GM20000 (cell line): ENCODE measurements at regions not wholly inside any gene's neighbourhood (a gene's known extent, or its start where the extent isn't known, plus 50 kb on each side); places are given as distances from the start of the nearest gene placed in this dataset.
"Not testable (repeated sequence)": the region's sequence is repeated elsewhere in the genome, so short reads cannot be mapped to it uniquely, and the experiment has no call there.

Experiments
- DNase-seq: peaks from one replicate; pipeline ENCODE4 v3.0.0; 2012; ENCODE audit warnings: low spot score
- TF ChIP-seq, protein P1 (sequence below): IDR thresholded peaks from 2 replicates; pipeline ENCODE4 v1.5.1; 2012; ENCODE audit warnings: mild to moderate bottlenecking, control low read depth; ENCODE audit errors: extremely low read depth, missing control alignments

DNA sequence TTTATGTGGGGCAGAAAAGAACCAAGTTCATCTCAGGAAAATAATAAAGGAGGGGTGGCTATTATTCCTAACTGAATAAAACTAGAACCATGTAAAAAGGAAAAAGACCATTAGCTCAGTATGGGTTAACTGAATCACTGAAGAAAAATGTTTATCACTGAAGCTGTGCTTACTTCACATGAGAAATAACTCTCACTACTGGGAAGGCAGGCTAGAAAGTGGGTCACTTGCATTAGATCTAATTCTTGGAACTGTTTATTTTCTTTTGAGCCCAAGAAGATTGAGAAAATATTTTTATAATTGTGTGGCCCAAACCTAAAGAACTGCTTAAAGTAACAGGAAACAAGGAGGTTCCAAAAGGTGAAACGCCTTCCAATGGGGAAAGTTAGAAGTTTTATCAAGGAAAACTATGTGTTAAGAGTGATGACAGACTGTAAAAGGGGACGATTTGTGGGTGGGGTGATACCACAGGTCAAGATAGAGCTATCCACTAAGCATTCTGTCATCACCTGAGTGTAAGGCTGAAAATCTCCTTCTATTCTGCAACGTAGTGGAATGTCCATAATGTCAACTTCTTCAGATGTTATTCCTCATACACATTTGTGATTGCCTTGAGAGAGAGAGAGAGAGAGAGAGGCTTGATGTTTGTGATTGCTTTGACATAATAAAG lies 1083.5 kb downstream of the PCDH7 start:
- TF ChIP-seq, protein P1, sequence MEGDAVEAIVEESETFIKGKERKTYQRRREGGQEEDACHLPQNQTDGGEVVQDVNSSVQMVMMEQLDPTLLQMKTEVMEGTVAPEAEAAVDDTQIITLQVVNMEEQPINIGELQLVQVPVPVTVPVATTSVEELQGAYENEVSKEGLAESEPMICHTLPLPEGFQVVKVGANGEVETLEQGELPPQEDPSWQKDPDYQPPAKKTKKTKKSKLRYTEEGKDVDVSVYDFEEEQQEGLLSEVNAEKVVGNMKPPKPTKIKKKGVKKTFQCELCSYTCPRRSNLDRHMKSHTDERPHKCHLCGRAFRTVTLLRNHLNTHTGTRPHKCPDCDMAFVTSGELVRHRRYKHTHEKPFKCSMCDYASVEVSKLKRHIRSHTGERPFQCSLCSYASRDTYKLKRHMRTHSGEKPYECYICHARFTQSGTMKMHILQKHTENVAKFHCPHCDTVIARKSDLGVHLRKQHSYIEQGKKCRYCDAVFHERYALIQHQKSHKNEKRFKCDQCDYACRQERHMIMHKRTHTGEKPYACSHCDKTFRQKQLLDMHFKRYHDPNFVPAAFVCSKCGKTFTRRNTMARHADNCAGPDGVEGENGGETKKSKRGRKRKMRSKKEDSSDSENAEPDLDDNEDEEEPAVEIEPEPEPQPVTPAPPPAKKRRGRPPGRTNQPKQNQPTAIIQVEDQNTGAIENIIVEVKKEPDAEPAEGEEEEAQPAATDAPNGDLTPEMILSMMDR: no peak
- DNase-seq: no peak

DNA sequence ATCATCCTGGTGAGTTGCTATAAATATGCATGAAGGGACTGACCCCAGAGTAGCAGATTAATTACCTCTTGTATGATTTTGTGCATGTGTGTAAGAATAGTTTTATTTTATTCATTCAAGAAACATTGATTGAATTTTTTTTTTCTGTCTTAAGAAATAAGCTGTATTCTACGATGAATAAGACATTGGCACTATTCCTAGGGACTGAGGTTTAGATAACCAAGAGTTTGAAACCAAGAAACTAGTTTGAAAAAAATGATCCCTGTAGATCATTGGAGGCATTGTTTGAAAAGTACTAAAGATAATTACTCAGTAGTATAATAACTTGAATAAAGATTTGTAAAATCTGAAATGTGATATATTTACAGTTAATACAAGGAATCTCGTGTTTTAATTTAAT lies 1086.9 kb downstream of the PCDH7 start:
- DNase-seq: no peak
- TF ChIP-seq, protein P1: no peak

DNA sequence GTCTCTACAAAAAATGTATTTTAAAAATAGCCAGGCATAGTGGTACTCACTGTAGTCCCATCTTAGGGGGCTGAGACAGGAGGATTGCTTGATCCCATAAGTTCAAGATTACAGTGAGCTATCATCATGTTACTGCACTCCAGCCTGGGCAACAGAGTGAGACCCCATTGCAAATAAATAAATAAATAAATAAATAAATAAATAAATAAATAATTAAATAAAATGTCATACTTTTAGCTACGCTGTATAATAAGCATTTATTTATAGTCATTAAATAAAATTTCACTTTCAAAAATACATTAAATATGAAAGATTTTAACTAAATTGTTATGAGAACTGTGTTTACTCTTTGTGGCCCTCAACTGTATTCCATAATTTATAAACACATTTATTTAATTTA lies 1124.2 kb downstream of the PCDH7 start:
- no peak for DNase-seq
- TF ChIP-seq, protein P1: no peak

DNA sequence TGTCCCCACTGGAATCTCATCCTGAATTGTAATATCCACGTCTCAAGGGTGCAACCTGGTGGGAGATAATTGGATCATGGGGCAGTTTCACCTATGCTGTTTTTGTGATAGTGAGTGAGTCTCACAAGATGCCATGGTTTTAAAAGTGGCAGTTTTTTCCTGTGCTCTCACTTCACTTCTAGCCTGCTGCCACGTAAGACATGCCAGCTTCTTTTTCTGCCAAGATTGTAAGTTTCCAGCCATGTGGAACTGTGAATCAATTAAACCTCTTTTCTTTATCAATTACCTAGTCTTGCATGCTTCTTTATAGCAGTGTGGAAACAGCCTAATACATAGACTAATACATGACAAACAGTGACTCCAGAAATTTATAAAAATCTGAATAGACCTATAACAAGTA lies 1131.8 kb downstream of the PCDH7 start:
- DNase-seq: no peak
- TF ChIP-seq, protein P1: no peak

DNA sequence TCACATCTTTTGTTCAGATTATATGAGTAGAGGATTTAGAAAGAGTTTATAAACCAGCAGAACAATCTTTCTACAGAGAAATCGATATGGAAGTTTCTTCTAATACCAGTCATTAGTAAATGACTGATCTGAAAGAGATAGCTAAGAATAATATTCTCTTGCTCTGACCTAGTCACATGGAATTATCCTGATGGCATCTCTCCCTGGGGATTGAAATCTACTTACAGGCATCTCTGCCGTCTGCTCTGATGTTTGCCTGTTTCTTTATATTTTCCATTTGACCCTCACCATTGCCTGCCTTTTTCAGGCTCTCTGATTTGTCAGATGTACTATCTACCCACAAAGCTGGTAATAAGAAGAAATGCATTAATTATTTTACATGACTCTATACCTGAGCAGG lies 1157.3 kb downstream of the PCDH7 start:
- TF ChIP-seq, protein P1: no peak
- DNase-seq: no peak

DNA sequence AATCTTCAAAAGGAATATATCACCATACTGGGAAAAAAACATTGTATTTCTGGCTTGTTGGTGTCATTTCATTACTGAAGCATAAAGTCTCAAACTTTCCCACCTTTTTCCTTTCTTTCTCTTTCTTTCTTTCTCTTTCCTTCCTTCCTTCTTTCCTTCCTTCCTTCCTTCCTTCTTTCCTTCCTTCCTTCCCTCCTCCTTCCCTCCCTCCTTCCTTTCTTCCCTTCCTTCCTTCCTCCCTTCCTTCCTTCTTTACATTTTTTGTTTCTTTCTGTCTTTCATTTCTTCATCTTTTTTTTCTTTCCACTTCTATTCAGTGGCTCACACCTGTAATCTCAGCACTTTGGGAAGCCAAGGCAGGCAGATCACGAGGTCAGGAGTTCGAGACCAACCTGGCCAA lies 1160.7 kb downstream of the PCDH7 start:
- not testable (repeated sequence) for DNase-seq

DNA sequence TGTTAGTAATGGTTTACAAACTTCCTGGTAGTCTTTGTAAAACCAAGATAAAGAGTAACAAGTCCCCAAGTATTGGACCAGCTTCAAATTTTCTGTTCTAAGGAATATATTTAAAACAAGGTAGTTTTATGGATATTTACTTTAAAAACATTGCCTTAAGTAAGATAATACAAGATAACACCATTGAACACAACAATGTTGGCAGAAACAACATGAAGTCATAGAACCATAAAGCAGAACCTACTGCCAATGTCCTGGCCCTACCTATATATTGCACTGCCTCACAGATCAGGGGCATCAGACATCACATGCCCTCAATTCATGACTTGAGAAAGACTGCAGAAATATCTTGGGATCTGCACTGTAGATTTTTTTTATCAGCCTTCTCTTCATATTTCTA lies 1176.2 kb downstream of the PCDH7 start:
- TF ChIP-seq, protein P1: no peak
- DNase-seq: no peak

DNA sequence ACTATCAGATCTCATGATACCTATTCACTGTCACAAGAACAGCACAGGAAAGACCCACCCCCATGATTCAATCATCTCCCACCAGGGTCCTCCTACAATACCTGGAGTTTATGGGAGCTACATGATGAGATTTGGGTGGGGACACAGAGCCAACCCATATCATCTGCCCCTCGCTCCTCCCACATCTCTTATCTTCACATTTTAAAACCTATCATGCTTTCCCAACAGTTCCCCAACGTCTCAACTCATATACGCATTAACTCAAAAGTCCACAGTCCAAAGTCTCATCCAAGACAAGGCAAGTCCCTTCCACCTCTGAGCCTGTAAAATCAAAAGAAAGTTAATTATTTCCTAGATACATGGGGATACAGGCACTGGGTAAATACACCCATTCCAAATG lies 1185.2 kb downstream of the PCDH7 start:
- DNase-seq: no peak
- TF ChIP-seq, protein P1: no peak
